Effector memory CD8-positive, alpha-beta T cell (primary cell): ENCODE measurements at regions not wholly inside any gene's neighbourhood (a gene's known extent, or its start where the extent isn't known, plus 50 kb on each side); places are given as distances from the start of the nearest gene placed in this dataset.

Experiments used
- ATAC-seq: fragments of 150-1000 bp; cut with Tn5 transposase; replicated peaks from 2 replicates; pipeline ENCODE4 v1.10.0; 2021; ENCODE audit warnings: mild to moderate bottlenecking, moderate library complexity
- DNase-seq, 3 experiments: peaks; one replicate each; pipeline ENCODE4 v3.0.0; 2021
- H3K27ac Mint-ChIP-seq, 2 donors: one replicate each; pipeline ENCODE4 v1.8.0; 2022; ENCODE audit warnings: mild to moderate bottlenecking in 2 of 2, mixed read lengths in 2 of 2, moderate library complexity in 2 of 2
- H3K27me3 Mint-ChIP-seq, 2 donors: one replicate each; pipeline ENCODE4 v1.8.0; 2022; ENCODE audit warnings: mixed read lengths in 2 of 2
- H3K36me3 Mint-ChIP-seq: one replicate; pipeline ENCODE4 v1.8.0; 2022; ENCODE audit warnings: mild to moderate bottlenecking, moderate library complexity, mixed read lengths; ENCODE audit not compliant: insufficient read depth
- H3K4me1 Mint-ChIP-seq, 2 donors: one replicate each; pipeline ENCODE4 v1.8.0; 2022; ENCODE audit warnings: low read depth in 2 of 2, mixed read lengths in 2 of 2
- H3K4me3 Mint-ChIP-seq, 2 donors: one replicate each; pipeline ENCODE4 v1.8.0; 2022; ENCODE audit warnings: mild to moderate bottlenecking in 2 of 2, mixed read lengths in 2 of 2, moderate library complexity in 2 of 2
- H3K9me3 Mint-ChIP-seq, 2 donors: one replicate each; pipeline ENCODE4 v1.8.0; 2022; ENCODE audit warnings: mixed read lengths in 2 of 2

- H3K27ac Mint-ChIP-seq: no peak overlapping the region
- DNase-seq (no peak), ATAC-seq (no peak)
- H3K27me3 Mint-ChIP-seq: peaks cover 45 to 51% of the 10 kb centered on the region in 2 donors
- H3K36me3 Mint-ChIP-seq: no peaks in the 10 kb centered on the region
- no peaks in the 10 kb centered on the region for H3K4me1 Mint-ChIP-seq
- H3K9me3 Mint-ChIP-seq: no peaks in the 10 kb centered on the region
- H3K4me3 Mint-ChIP-seq: no peak overlapping the region
These were observed 112.3 kb upstream of the EEA1 start for GRCh38 chr12:93041416-93041815.

GRCh38 chr12:93042283-93042682 lies 113.2 kb upstream of the EEA1 start:
- ATAC-seq: no peak
- Mint-ChIP-seq H3K9me3 (no peaks in the 10 kb centered on the region), H3K27me3 (peaks cover 42 to 51% of the 10 kb centered on the region in 2 donors), H3K4me1 (no peaks in the 10 kb centered on the region), H3K4me3 (no peak overlapping the region), H3K36me3 (no peaks in the 10 kb centered on the region), H3K27ac (no peak overlapping the region)
- no peak for DNase-seq

GRCh38 chr12:93042684-93043083 lies 113.6 kb upstream of the EEA1 start:
- no peak for DNase-seq
- Mint-ChIP-seq H3K4me3 (no peak overlapping the region), H3K4me1 (no peaks in the 10 kb centered on the region), H3K27ac (no peak overlapping the region), H3K36me3 (no peaks in the 10 kb centered on the region), H3K27me3 (peaks cover 44 to 51% of the 10 kb centered on the region in 2 donors), H3K9me3 (no peaks in the 10 kb centered on the region)
- no peak for ATAC-seq

- ATAC-seq (no peak), DNase-seq (no peak)
- Mint-ChIP-seq H3K27ac (no peak overlapping the region), H3K4me1 (no peaks in the 10 kb centered on the region), H3K27me3 (peaks cover 41 to 57% of the 10 kb centered on the region in 2 donors), H3K9me3 (no peaks in the 10 kb centered on the region), H3K36me3 (no peaks in the 10 kb centered on the region), H3K4me3 (no peak overlapping the region)
These were observed 114.2 kb upstream of the EEA1 start for GRCh38 chr12:93043192-93043876.

GRCh38 chr12:93043877-93044209 lies 114.7 kb upstream of the EEA1 start:
- Mint-ChIP-seq H3K4me1 (no peaks in the 10 kb centered on the region), H3K4me3 (no peak overlapping the region), H3K27me3 (peaks cover 41 to 58% of the 10 kb centered on the region in 2 donors), H3K36me3 (no peaks in the 10 kb centered on the region), H3K9me3 (no peaks in the 10 kb centered on the region), H3K27ac (no peak overlapping the region)
- DNase-seq: no peak
- no peak for ATAC-seq

GRCh38 chr12:93047118-93047517 lies 118.0 kb upstream of the EEA1 start:
- Mint-ChIP-seq H3K27ac (no peak overlapping the region), H3K9me3 (no peaks in the 10 kb centered on the region), H3K4me3 (no peak overlapping the region), H3K4me1 (no peaks in the 10 kb centered on the region), H3K27me3 (peaks cover 32 to 51% of the 10 kb centered on the region in 2 donors), H3K36me3 (no peaks in the 10 kb centered on the region)
- ATAC-seq (no peak), DNase-seq (no peak)

- Mint-ChIP-seq H3K4me1 (no peaks in the 10 kb centered on the region), H3K4me3 (no peak overlapping the region), H3K36me3 (no peaks in the 10 kb centered on the region), H3K9me3 (no peaks in the 10 kb centered on the region), H3K27ac (no peak overlapping the region), H3K27me3 (peaks cover 32 to 58% of the 10 kb centered on the region in 2 donors)
- ATAC-seq (no peak), DNase-seq (no peak)
These were observed 119.6 kb upstream of the EEA1 start for GRCh38 chr12:93048656-93049055.

GRCh38 chr12:93050026-93050747 lies 121.1 kb upstream of the EEA1 start:
- Mint-ChIP-seq H3K4me3 (no peak overlapping the region), H3K36me3 (no peaks in the 10 kb centered on the region), H3K9me3 (no peaks in the 10 kb centered on the region), H3K27me3 (peaks cover 43 to 56% of the 10 kb centered on the region in 2 donors), H3K27ac (no peak overlapping the region), H3K4me1 (no peaks in the 10 kb centered on the region)
- DNase-seq (no peak), ATAC-seq (no peak)

- no peak for DNase-seq
- no peak overlapping the region for H3K4me3 Mint-ChIP-seq
- no peak for ATAC-seq
- no peaks in the 10 kb centered on the region for H3K4me1 Mint-ChIP-seq
- H3K27ac Mint-ChIP-seq: no peak overlapping the region
- no peaks in the 10 kb centered on the region for H3K36me3 Mint-ChIP-seq
- H3K9me3 Mint-ChIP-seq: no peaks in the 10 kb centered on the region
- H3K27me3 Mint-ChIP-seq: peaks cover 42 to 52% of the 10 kb centered on the region in 2 donors
These were observed 121.6 kb upstream of the EEA1 start for GRCh38 chr12:93050748-93051081.

GRCh38 chr12:93054021-93054420 lies 124.9 kb upstream of the EEA1 start:
- Mint-ChIP-seq H3K9me3 (no peaks in the 10 kb centered on the region), H3K4me3 (no peak overlapping the region), H3K4me1 (no peaks in the 10 kb centered on the region), H3K27ac (no peak overlapping the region), H3K27me3 (peaks cover 40 to 41% of the 10 kb centered on the region in 2 donors), H3K36me3 (no peaks in the 10 kb centered on the region)
- ATAC-seq: no peak
- no peak for DNase-seq

- ATAC-seq (no peak), DNase-seq (no peak)
- Mint-ChIP-seq H3K36me3 (no peaks in the 10 kb centered on the region), H3K4me3 (no peak overlapping the region), H3K4me1 (no peaks in the 10 kb centered on the region), H3K27ac (no peak overlapping the region), H3K9me3 (no peaks in the 10 kb centered on the region), H3K27me3 (peaks cover 40 to 41% of the 10 kb centered on the region in 2 donors)
These were observed 126.1 kb upstream of the EEA1 start for GRCh38 chr12:93055221-93055620.

GRCh38 chr12:93056971-93057535 lies 128.0 kb upstream of the EEA1 start:
- DNase-seq (no peak), ATAC-seq (no peak)
- H3K4me3 Mint-ChIP-seq: no peak overlapping the region
- H3K27me3 Mint-ChIP-seq: peaks cover 32 to 42% of the 10 kb centered on the region in 2 donors
- no peaks in the 10 kb centered on the region for H3K36me3 Mint-ChIP-seq
- no peak overlapping the region for H3K27ac Mint-ChIP-seq
- no peaks in the 10 kb centered on the region for H3K9me3 Mint-ChIP-seq
- H3K4me1 Mint-ChIP-seq: no peaks in the 10 kb centered on the region

- Mint-ChIP-seq H3K27ac (no peak overlapping the region), H3K4me1 (no peaks in the 10 kb centered on the region), H3K9me3 (no peaks in the 10 kb centered on the region), H3K27me3 (peaks cover 27 to 34% of the 10 kb centered on the region in 2 donors), H3K36me3 (no peaks in the 10 kb centered on the region), H3K4me3 (no peak overlapping the region)
- ATAC-seq: no peak
- no peak for DNase-seq
These were observed 129.2 kb upstream of the EEA1 start for GRCh38 chr12:93058280-93058679.

GRCh38 chr12:93059288-93059687 lies 130.2 kb upstream of the EEA1 start:
- no peak overlapping the region for H3K27ac Mint-ChIP-seq
- no peaks in the 10 kb centered on the region for H3K9me3 Mint-ChIP-seq
- H3K4me3 Mint-ChIP-seq: no peak overlapping the region
- DNase-seq (no peak), ATAC-seq (no peak)
- peaks cover 29 to 40% of the 10 kb centered on the region in 2 donors for H3K27me3 Mint-ChIP-seq
- no peaks in the 10 kb centered on the region for H3K36me3 Mint-ChIP-seq
- no peaks in the 10 kb centered on the region for H3K4me1 Mint-ChIP-seq
